H1 (cell line): ENCODE measurements at regions not wholly inside any gene's neighbourhood (a gene's known extent, or its start where the extent isn't known, plus 50 kb on each side); places are given as distances from the start of the nearest gene placed in this dataset.

Source experiments
- CTCF ChIA-PET: fragments of 300-600 bp; sonication (Branson Sonifier 250); formaldehyde crosslinking; loops from one replicate; lab custom pipeline; 2021; ENCODE audit not compliant: partially characterized antibody; lab: Charles Lee
- POLR2A ChIA-PET: fragments of 300-600 bp; sonication (Branson Sonifier 250); formaldehyde crosslinking; loops from one replicate; lab custom pipeline; 2021; ENCODE audit warnings: inconsistent platforms; ENCODE audit not compliant: partially characterized antibody; lab: Charles Lee
- DNase-seq, 2 experiments: peaks; one replicate each; pipeline versions ENCODE4 v3.0.0 to v3.0.0-alpha.2; 2010 to 2022; ENCODE audit warnings: low spot score in 2 of 2, low read depth in 1 of 2, mixed read lengths in 1 of 2
- FAIRE-seq: peaks from 2 replicates; lab custom pipeline; 2011; peaks lifted over from hg19 to GRCh38; lab: Jason Lieb, UNC
- H2AFZ ChIP-seq: 2 replicates; pipeline ENCODE4 v1.8.1; 2012; ENCODE audit warnings: low read length, inconsistent platforms
- H2AK5ac ChIP-seq: 2 replicates; pipeline ENCODE4 v1.6.1; 2013; ENCODE audit warnings: low read depth, low read length
- H2BK120ac ChIP-seq: replicated peaks from 2 replicates; pipeline ENCODE3; 2013; ENCODE audit warnings: low read depth, low read length, inconsistent platforms
- H2BK12ac ChIP-seq: 2 replicates; pipeline ENCODE4 v1.6.1; 2013; ENCODE audit warnings: low read depth, low read length
- H2BK15ac ChIP-seq: 2 replicates; pipeline ENCODE4 v1.6.1; 2013; ENCODE audit warnings: low read length
- H2BK20ac ChIP-seq: 2 replicates; pipeline ENCODE4 v1.6.1; 2013; ENCODE audit warnings: low read length
- H2BK5ac ChIP-seq: 2 replicates; pipeline ENCODE4 v1.6.1; 2013; ENCODE audit warnings: low read depth, low read length
- H3K14ac ChIP-seq: 2 replicates; pipeline ENCODE4 v1.6.1; 2013; ENCODE audit warnings: inconsistent platforms; ENCODE audit not compliant: insufficient read length
- H3K18ac ChIP-seq: 2 replicates; pipeline ENCODE4 v1.6.1; 2013; ENCODE audit warnings: low read length; ENCODE audit errors: extremely low read depth
- H3K23ac ChIP-seq: 2 replicates; pipeline ENCODE4 v1.6.1; 2013; ENCODE audit warnings: inconsistent platforms; ENCODE audit not compliant: insufficient read length
- H3K23me2 ChIP-seq: 2 replicates; pipeline ENCODE4 v1.6.1; 2013; ENCODE audit warnings: low read depth, low read length
- H3K27ac ChIP-seq: 2 replicates; pipeline ENCODE4 v1.6.1; 2011; ENCODE audit warnings: low read depth, low read length, inconsistent platforms
- H3K27me3 ChIP-seq, 4 experiments: replicated peaks in 1 of 4; 1 replicate in 1 of 4; 2 replicates in 3 of 4; pipeline versions ENCODE4 v1.6.1 to v1.8.1; 2011 to 2013; ENCODE audit warnings: low read length in 3 of 4, mild to moderate bottlenecking in 3 of 4, inconsistent platforms in 2 of 4, mixed read lengths in 2 of 4, moderate library complexity in 1 of 4; ENCODE audit not compliant: control insufficient read depth in 3 of 4, insufficient read depth in 3 of 4; ENCODE audit errors: extremely low read depth in 1 of 4
- H3K36me3 ChIP-seq, 4 experiments: 2 replicates each; pipeline versions ENCODE4 v1.6.1 to v1.8.1; 2011 to 2013; ENCODE audit warnings: mild to moderate bottlenecking in 4 of 4, low read length in 3 of 4, moderate library complexity in 2 of 4, control low read depth in 1 of 4, inconsistent platforms in 1 of 4; ENCODE audit not compliant: insufficient read depth in 4 of 4, control insufficient read depth in 2 of 4
- H3K4ac ChIP-seq: replicated peaks from 2 replicates; pipeline ENCODE3; 2013; ENCODE audit warnings: low read length, low read depth, mixed read lengths, inconsistent platforms; ENCODE audit not compliant: insufficient read length
- H3K4me1 ChIP-seq, 4 experiments: replicated peaks in 1 of 4; 1 replicate in 1 of 4; 2 replicates in 3 of 4; pipeline versions ENCODE4 v1.6.1 to v1.8.1; 2011 to 2013; ENCODE audit warnings: low read length in 3 of 4, inconsistent platforms in 2 of 4, mixed read lengths in 1 of 4; ENCODE audit not compliant: insufficient read depth in 4 of 4, control insufficient read depth in 3 of 4
- H3K4me2 ChIP-seq, 2 experiments: 2 replicates each; pipeline versions ENCODE4 v1.6.1 to v1.8.1; 2011 to 2013; ENCODE audit warnings: low read depth in 2 of 2, low read length in 2 of 2, control low read depth in 1 of 2, inconsistent platforms in 1 of 2, mild to moderate bottlenecking in 1 of 2; ENCODE audit not compliant: insufficient read depth in 1 of 2
- H3K4me3 ChIP-seq, 4 experiments: fragments of 200-600, 300-600 bp in 1 of 4; sonication (generic), shearing (Covaris generic), sonication (Bioruptor Twin) in 1 of 4; 2 replicates each; pipeline versions ENCODE4 v1.5.1 to v1.8.1; 2011 to 2016; ENCODE audit warnings: low read length in 4 of 4, low read depth in 3 of 4, control low read depth in 2 of 4, inconsistent platforms in 2 of 4, mild to moderate bottlenecking in 2 of 4, mixed read lengths in 1 of 4, moderate library complexity in 1 of 4; ENCODE audit not compliant: insufficient read depth in 2 of 4; ENCODE audit errors: extremely low read depth in 1 of 4
- H3K56ac ChIP-seq: replicated peaks from 2 replicates; pipeline ENCODE3; 2013; ENCODE audit warnings: low read depth, mild to moderate bottlenecking, mixed read lengths, low read length, inconsistent platforms; ENCODE audit not compliant: insufficient read length
- H3K79me1 ChIP-seq: 2 replicates; pipeline ENCODE4 v1.6.1; 2013; ENCODE audit warnings: low read depth, low read length, control low read depth
- H3K79me2 ChIP-seq, 2 experiments: 2 replicates each; pipeline versions ENCODE4 v1.6.1 to v1.8.1; 2012 to 2013; ENCODE audit warnings: low read length in 2 of 2, mild to moderate bottlenecking in 2 of 2, inconsistent platforms in 1 of 2; ENCODE audit not compliant: insufficient read depth in 2 of 2, control insufficient read depth in 1 of 2
- H3K9ac ChIP-seq, 4 experiments: replicated peaks in 1 of 4; 1 replicate in 1 of 4; 2 replicates in 3 of 4; pipeline versions ENCODE4 v1.6.1 to v1.8.1; 2011 to 2013; ENCODE audit warnings: low read depth in 3 of 4, low read length in 3 of 4, control low read depth in 2 of 4, mild to moderate bottlenecking in 2 of 4, moderate library complexity in 2 of 4, inconsistent platforms in 1 of 4; ENCODE audit errors: extremely low read depth in 1 of 4
- H3K9me3 ChIP-seq, 2 experiments: 2 replicates each; pipeline versions ENCODE4 v1.6.1 to v1.8.1; 2012 to 2013; ENCODE audit warnings: mild to moderate bottlenecking in 2 of 2, moderate library complexity in 2 of 2, control low read depth in 1 of 2, inconsistent platforms in 1 of 2, low read depth in 1 of 2, low read length in 1 of 2, mixed read lengths in 1 of 2; ENCODE audit not compliant: insufficient read depth in 2 of 2
- H4K20me1 ChIP-seq, 2 experiments: replicated peaks in 1 of 2; 2 replicates each; pipeline versions ENCODE3 to v1.8.1; 2011 to 2013; ENCODE audit warnings: inconsistent platforms in 2 of 2, low read length in 2 of 2, mild to moderate bottlenecking in 1 of 2; ENCODE audit not compliant: insufficient read depth in 2 of 2, control insufficient read depth in 1 of 2
- H4K5ac ChIP-seq: 2 replicates; pipeline ENCODE4 v1.6.1; 2013; ENCODE audit warnings: low read length, low read depth, mixed read lengths, inconsistent platforms; ENCODE audit not compliant: insufficient read length
- H4K8ac ChIP-seq: 2 replicates; pipeline ENCODE4 v1.8.0; 2013; ENCODE audit warnings: mild to moderate bottlenecking, moderate library complexity, low read length, inconsistent platforms; ENCODE audit not compliant: insufficient read depth; ENCODE audit errors: extremely low read depth
- H4K91ac ChIP-seq: replicated peaks from 2 replicates; pipeline ENCODE3; 2013; ENCODE audit warnings: low read length, mixed read lengths, inconsistent platforms; ENCODE audit not compliant: insufficient read length
- CBX8 ChIP-seq: fragments of 300-800, 300-1000 bp; sonication (generic); IDR thresholded peaks from 2 replicates; pipeline ENCODE4 v1.7.1; 2016; ENCODE audit warnings: low read depth, low read length, borderline replicate concordance
- POLR2A ChIP-seq, 2 experiments: IDR thresholded peaks; 1 replicate in 1 of 2; 2 replicates in 1 of 2; pipeline ENCODE4 v1.6.1; 2011; ENCODE audit warnings: low read depth in 2 of 2, low read length in 2 of 2, mild to moderate bottlenecking in 2 of 2; ENCODE audit errors: control extremely low read depth in 1 of 2
- WGBS, 2 experiments: shearing (Covaris generic) in 1 of 2; methylation state at CpG; one replicate each; pipeline versions ENCODE4 v1.1.6 to v1.1.7; 2013 to 2015; ENCODE audit warnings: low lambda C conversion rate in 2 of 2, mixed read lengths in 2 of 2, inconsistent platforms in 1 of 2, low coverage in 1 of 2, missing lambda C conversion rate in 1 of 2; ENCODE audit not compliant: insufficient replicate concordance in 2 of 2, insufficient coverage in 1 of 2, insufficient read length in 1 of 2; ENCODE audit errors: extremely low coverage in 1 of 2, missing lambda C conversion rate in 1 of 2; 5-methylcytosine and 5-hydroxymethylcytosine counted together

DNA sequence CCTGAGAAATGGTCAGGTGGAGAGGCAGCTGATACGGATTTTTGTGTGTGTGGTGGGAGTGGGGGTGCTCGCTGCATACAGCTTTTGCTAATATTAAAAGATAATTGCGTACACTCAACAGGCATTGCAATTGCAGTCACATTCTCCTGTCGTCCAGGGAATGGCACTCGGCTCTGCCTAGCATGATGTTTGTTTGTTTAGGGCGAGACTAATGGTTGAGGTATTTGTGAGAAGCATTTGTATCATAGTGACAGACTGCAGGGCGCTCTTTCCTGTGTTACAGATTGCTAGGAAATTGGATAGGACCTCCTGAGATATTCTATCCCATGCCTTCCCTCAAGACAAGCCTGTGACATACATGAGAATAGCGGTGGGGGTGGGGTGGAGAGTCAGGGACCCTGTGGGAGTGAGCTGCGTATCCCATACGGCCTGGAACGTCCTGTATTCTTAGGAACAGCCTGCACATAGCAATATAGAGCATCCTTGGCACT is 207.4 kb downstream of the SOX4 start:
- Histone ChIP-seq H2BK5ac (no peak overlapping the region), H2BK12ac (no peak overlapping the region), H4K91ac (no peak overlapping the region), H3K23me2 (no peaks in the 10 kb centered on the region), H4K5ac (no peak overlapping the region), H2BK20ac (no peak overlapping the region), H3K56ac (no peak overlapping the region), H3K18ac (no peak overlapping the region), H4K8ac (no peak overlapping the region), H3K4ac (no peak overlapping the region), H3K4me1 (peaks cover 0 to 9% (median 3%) of the 10 kb centered on the region in 4 experiments; a peak in 4 of 7 replicates), H3K9me3 (peaks cover 0 to 7% of the 10 kb centered on the region in 2 experiments; a peak in 1 of 4 replicates), H3K79me2 (peaks cover 0 to 52% of the 10 kb centered on the region in 2 experiments; a peak in 3 of 4 replicates), H3K36me3 (peaks cover 0 to 7% (median 1%) of the 10 kb centered on the region in 4 experiments; a peak in 2 of 8 replicates), H3K79me1 (peaks cover 2% of the 10 kb centered on the region; the same call in 1 of the 2 replicates), H2BK15ac (no peak overlapping the region), H4K20me1 (peaks cover 0 to 2% of the 10 kb centered on the region in 2 experiments), H3K9ac (no peak overlapping the region), H2BK120ac (no peak overlapping the region), H3K27me3 (no peaks in the 10 kb centered on the region), H2AFZ (no peak overlapping the region), H3K4me3 (no peak overlapping the region), H2AK5ac (no peak overlapping the region; the same call in 1 of the 2 replicates), H3K23ac (no peak overlapping the region), H3K27ac (no peak overlapping the region), H3K14ac (no peak overlapping the region), H3K4me2 (no peak overlapping the region)
- FAIRE-seq: no peak
- ChIA-PET POLR2A (interaction anchor here (1.6 kb wide), 1 partner anchor 19 kb away, joined by 3 read pairs; no protein-coding TSS in a partner anchor), CTCF (no interaction called here)
- 77% methylated on average over 11 of the region's 11 CpGs; no CpG with 5 or more reads in 1 of the 2 experiments for WGBS, 2 experiments
- TF ChIP-seq POLR2A (IDR thresholded peaks at IDR 0.05; ENCODE audit: control extremely low read depth in 1 of 2, low read depth in 2 of 2, low read length in 2 of 2) (peak in 1 of 2 experiments; percentile 15; a peak in 1 of 3 replicates), CBX8 (no peak)
- DNase-seq: no peak
